GM20431 (cell line): ENCODE measurements at regions not wholly inside any gene's neighbourhood (a gene's known extent, or its start where the extent isn't known, plus 50 kb on each side); places are given as distances from the start of the nearest gene placed in this dataset.

ENCODE experiments used
- in situ Hi-C: fragments of 300-500 bp; cut with MseI, MboI; formaldehyde crosslinking; loops from one replicate; pipeline ENCODE4 v1.15.0; 2020; ENCODE audit warnings: low sequenced_read_pairs; ENCODE audit not compliant: unreplicated experiment

DNA sequence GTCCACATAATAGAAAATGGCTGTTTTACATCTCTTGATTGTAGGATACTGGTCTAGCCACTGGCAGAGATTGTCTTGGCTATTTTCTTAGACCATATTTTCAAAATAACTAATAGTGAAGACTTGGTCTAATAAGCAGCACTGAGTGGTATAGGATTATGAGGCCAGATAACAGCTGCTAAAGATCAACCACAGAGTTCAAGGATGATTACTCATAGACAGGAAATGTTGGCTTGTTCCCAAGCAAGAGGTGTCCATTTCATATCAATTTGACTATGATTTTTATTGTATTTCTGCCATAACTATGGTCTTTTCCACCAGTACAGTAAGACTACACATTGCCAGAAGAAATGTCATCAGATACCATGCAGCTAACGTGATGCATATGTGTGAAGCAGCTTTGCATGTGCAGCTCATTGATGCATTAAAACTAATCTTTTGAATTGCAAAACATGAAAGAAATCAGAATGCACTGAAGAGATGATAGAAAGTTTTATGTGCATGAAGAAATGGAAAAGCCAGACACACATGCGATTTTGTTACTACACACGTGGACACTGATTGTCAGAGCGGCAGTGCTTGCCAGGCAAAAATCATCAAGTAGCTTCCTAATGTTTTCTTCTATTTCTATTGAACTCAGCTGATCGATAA is 693.3 kb downstream of the CDH11 start:
- in situ Hi-C loops = no loop called here

DNA sequence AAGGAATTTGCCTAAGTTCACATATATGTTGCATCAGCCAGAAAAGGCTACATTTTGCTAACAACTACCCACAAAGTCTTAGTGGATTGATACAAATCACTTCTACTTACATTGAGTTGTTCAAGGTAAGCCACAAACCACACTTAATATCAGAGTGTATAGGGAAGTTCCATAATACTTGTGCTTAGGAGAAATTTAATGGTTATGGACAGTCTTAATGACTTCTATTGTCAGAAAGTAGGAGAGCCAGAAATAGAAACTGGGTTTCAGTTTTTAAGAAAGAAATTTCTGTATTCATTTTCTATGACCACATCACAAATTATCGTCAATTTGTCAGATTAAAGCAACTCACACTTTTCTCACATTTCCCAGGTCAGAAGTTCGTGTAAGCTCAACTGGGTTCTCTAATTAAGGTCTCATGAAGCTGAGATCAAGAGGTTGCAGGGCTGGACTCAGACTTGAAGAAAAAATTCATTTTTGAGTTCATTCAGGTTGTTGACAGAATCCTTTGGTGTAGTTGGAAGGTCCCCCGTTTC is 695.7 kb downstream of the CDH11 start:
- in situ Hi-C loops = no loop called here

DNA sequence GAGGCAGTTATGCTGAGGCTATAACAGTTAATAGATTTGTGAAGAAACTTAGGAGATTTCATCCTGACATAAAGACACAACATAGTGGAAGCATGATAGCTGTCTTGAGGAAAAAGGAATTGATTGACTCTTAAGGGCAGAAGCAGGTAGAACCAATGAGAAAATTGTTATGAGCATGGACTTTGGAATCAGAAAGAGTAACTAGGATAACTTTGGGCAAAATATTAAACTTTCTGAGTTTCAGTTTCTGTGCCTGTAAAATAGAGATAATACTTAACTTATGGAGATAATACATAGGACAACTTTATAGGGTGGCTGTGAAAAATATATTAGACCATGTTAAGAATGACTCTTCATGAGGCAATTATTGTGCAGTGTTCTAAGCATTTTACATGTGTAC is 696.5 kb downstream of the CDH11 start:
- in situ Hi-C loops = no loop called here

DNA sequence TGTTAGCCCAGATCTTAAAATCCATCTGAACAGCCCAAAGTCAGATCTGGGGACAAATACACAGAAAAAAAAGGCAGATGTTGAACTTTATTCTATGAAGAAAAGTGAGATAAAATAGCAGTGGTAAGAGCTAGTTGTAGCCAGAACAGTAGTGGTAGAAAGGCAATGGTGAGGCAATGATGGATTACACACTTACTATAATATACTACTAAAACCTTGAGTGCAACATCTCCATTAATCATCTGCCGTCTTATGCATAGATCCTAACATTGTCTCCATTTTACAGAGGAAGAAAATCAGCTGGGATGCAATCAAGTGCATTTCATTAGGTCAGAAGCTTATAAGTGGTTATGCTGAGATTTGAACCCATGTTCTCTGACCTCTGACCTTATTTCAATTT is 699.6 kb downstream of the CDH11 start:
- in situ Hi-C loops = no loop called here

DNA sequence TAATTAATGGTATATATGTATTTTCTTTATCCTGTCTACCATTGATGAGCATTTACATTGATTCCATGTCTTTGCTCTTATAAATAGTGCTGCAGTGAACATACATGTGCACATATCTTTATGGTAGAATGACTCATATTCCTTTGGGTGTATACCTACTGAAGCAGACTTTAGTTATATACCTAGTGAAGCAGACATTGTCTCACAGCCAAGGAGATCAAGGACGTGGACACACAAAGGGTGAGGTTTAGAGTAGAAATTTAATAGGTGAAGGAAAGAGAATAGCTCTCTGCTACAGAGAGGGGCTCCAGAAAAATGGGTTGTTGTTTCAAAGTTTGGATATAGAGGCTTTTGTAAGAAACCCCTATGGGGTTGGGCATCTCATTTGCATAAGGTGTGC is 700.3 kb downstream of the CDH11 start:
- in situ Hi-C loops = no loop called here

DNA sequence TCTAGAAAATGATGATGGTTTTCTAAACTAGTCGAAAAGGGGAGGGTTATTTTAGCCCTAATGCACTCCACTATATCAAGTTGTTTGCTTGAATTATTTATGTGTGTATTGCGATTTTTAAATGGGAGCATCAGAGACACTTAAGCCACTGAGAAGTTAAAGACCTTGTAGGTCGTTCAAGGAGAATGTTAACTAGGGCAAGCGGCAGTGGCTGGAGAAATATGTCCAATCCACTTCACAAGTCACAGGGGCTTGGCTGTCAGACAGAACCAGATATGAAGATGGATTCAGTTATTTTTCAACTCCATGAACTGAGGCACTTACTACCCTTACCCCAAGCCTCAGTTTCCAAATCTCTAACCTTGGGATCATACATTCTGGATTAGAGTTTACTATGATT is 702.0 kb downstream of the CDH11 start:
- in situ Hi-C loops = no loop called here

DNA sequence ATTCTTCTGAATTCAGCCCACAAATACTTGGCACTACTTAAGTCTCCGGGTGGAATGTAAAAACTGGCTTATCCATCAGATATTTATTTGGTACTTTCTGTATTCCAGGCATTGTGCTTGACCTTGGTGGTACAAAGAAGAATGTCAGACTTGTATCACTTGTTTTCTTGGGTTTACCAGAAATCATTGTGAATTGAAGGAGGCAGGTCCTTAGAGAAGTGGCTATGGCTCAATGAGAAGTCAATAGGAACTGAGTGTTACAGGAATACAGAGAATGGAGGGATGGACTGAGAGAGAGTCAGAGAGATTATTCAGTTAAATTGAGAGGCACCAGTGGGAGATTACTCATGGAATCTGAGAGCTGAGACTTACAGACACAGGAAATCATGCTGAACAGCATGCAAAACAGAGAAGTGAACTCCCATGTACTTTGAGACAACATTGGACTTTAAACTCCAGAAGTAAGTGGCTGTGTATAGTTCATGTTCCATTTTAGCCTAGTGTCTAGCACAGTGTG is 704.1 kb downstream of the CDH11 start:
- in situ Hi-C loops = no loop called here

DNA sequence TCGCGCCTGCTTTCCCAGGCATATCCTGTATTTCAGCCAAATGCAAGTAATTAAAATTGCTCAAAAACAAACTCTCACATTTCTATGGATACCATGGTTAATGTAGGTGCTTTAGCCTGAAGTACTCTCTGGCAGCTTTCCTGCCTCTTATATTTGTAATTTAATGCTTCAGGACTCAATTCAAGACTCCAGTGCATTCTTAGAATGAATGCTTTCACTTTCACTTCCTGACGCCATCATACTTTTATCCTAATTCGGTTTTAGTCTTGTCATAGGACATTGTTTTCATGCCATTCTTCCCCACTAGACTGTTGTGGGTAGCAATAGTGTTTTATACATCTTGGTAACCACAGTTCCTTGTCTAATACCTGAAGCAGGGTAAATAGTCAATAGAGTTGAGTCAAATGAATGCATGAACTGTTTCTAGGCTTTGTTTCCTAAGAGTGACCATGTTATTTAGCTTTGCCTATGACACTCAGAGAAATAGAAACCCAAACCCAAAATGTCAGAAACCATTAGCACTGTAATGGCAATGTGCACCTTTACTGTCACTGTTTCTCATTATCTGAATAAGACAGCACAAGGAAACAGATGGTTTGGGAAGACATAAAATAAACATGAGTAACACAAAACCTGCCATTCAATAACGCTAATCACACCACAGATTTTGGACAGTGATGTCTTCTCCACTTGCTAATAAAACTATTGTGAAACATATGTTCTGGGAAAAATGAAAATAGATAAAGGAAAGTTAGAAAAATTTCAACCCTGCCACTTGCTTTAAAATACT is 705.5 kb downstream of the CDH11 start:
- in situ Hi-C loops = no loop called here

DNA sequence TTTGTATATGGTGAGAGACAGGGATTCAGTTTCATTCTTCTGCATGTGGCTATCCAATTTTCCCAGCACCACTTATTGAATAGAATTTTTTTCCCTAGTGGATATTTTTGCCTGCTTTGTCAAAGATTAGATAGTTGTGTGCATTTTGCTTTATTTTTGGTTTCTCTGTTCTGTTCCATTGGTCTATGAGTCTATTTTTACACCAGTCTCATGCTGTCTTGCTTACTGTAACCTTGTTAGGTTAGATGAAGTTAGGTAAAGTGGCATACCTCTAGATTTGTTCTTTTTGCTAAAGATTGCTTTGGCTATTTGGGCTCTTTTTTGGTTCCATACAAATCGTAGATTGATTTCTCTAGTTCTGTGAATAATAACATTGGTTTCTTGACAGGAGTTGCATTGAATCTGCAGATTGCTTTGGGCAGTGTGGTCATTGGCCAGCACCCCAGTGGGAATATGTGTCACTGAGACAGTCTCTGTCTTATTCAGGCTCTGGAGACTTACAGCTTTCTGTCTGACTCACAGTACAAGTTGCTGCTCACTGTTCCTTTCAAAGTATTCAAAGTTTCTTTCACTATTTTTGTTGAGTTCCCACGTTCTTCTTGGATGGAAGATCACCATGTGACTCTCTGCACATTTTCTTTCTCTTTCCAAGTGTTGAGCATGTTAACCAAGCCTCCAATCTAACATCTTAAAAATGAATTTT is 709.1 kb downstream of the CDH11 start:
- in situ Hi-C loops = no loop called here

DNA sequence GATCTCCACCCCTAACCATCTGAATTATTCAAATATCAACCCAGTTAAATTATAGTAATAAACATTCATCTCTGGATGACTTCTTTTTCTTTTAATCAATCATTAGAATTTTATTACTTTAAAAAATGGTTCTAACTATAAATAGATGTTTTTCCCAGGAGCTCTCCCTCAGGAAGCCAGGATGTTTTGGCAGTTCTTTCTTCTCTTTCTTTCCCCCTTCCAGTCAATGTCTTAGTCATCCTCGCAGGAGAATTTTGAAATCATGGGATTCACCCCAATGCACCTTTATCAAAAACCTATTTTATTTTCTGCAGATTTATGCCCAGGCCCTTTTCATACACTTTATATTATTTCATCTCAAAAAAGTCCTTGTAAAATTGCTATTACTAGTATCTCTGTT is 711.6 kb downstream of the CDH11 start:
- in situ Hi-C loops = no loop called here

DNA sequence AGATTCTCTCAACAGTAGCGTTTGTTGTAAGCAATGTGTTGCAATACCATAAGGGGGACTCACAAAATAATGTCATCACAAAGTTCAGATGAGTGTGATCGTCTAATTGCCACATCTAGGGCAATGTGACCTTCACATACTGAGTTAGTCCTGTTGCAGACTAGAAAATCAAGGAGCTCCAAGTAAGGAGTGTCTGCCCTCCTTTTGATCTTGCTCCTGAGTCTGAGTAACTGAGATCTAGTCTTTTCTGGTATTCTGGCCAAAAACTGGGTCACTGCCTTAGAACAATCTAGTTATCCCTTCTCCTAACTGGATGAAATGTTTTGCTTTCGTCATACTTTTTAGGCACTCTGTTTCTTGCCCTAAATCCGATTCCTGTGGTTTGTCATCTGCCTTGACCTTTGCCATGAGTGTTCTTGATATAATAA is 712.1 kb downstream of the CDH11 start:
- in situ Hi-C loops = no loop called here

DNA sequence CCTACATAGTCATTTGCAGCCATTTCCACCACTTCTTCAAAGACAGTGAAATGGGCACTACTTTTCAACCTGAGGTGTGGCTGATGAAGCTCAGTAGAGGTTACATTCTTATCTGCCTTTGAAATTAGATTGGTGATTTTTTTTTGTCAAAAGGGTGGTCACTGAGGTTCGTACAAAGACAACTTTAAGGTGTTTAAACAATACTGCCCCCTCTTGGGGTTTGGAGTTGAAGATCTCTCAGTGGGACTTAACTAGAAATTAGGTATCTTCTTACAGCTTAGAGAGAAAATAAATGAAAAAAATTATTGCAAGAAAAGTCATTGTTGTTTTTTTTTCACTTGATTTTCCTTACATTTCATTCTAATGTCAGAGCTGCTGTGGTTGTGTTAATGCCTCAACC is 713.2 kb downstream of the CDH11 start:
- in situ Hi-C loops = no loop called here

DNA sequence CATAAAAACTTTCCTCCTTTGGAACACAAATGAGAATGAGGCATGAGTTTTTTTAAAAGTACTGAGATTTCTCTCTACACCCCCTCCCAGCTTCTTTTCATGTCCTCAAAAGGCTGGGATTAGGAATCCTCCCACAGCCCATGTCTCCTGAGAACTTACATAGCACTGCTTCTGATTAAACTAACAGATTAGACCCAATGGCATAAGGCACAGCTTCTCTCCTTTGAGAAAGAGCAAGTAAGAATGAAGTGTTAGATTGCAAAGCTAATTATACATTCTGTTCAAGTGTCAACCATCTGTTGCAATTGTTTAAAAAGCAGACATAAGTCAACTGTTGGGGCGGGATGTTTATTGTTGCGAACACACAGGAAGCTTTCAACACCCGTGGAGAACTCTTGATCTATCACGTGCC is 715.1 kb downstream of the CDH11 start:
- in situ Hi-C loops = no loop called here

DNA sequence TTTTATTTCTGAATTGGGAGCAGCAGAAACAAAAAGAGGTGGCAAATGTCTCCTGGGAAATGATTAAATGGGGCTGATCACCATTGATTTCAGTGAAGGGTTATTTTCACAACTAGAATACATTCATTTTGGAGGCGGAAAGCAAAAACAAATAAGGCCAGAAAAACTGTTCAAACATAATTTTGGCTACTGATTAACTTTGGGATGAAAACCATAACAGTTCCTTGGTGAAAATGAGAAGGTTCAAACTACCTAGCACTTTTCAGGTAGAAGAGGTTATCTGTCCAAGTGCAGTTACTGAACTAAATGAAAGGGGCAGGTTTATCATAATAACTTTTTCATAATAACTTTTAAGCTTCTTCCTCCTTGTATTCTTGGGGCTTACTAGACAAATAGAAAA is 718.5 kb downstream of the CDH11 start:
- in situ Hi-C loops = no loop called here

DNA sequence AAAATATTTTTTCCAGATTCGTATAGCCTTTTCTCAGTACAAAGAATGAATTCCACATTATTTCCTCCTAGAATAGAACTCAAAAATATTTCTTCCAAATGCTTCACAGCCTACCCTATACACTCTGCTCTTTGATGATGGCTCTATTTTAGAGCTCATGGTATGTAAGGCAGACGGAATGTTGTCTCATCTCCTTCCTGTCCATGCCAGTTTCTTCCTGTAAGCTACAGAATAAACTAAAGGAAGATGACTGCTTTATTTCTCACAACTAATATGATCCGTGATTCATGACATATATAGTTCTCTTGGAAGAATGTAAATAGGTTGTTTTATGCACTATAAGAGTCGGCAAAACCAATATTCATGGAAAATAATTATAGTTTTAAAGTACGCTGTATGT is 723.1 kb downstream of the CDH11 start:
- in situ Hi-C loops = no loop called here

DNA sequence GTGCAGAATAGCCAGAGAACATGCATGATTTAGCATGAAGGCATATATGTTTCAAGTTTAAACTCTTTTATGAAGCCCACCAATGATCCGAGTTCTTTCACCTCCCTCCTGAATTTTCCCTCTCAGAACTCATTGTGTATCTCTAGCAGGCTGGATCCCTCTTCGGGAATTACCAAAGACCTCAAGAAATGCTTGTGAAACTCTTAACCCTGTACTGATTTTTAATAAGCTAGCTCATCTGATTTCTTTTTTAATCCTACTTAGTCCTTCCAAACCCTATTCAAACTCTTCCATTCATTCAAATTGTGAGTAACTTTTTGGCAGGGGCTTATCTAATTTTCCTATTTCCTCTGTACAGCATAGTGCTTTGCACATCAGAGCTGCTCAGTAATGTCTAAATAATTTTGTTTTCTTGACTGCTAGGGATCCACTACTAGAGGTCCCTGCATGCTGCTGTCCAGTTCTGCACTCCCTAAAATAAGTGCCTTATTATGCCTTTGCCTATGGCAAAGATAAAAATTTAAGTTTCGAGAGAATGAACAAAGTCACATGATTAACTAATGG is 723.8 kb downstream of the CDH11 start:
- in situ Hi-C loops = no loop called here

DNA sequence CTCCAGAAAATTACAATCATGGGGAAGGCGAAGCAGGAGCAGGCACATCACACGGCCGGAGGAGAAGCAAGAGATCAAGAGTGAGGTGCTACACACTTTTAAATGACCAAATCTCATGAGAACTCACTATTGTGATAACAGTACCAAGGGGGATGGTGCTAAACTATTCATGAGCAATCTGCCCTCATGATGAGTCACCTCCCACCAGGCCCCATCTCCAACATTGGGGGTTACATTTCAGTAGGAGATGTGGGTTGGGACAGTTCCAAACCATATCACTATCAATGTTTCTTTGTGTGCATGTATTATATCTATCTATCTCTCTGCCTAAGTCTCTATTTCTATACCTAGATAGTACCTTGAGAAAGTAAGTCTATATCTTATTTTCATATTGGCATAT is 724.8 kb downstream of the CDH11 start:
- in situ Hi-C loops = no loop called here

DNA sequence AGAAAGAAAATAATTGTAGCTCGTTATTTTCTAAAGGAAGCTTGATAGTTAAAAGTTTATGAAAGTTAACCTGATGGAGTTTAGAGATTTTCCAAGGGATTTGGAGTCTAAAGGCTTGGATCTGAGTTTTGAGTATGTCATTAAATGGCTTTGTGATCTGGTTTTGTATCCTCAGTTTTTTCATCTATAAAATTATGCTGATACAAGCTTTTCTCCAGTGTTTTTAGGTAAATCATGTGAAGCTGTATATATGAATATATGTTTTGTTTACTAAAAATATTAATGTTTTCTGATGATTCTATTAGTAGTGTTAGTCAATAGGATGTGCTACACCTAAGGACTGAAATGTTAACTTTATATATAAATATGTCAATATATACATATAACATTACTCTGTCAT is 727.8 kb downstream of the CDH11 start:
- in situ Hi-C loops = no loop called here

DNA sequence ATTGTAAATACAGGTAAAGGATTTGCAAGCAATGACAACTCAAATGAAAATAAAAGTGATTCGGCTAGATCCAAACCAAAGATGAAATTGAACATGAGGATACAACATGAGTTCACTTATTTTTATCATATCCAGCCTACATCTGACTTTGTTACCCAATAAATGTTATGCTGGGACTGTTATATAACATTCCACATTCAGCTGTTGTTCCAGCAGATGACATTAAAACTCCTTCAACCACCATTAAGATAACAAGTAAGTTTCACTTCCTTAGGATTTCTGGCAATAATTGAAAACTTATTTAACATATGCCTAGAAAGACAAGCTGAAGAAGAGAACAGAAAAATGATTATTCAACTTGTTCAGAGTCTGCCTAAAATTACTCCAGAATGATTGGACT is 729.4 kb downstream of the CDH11 start:
- in situ Hi-C loops = no loop called here

DNA sequence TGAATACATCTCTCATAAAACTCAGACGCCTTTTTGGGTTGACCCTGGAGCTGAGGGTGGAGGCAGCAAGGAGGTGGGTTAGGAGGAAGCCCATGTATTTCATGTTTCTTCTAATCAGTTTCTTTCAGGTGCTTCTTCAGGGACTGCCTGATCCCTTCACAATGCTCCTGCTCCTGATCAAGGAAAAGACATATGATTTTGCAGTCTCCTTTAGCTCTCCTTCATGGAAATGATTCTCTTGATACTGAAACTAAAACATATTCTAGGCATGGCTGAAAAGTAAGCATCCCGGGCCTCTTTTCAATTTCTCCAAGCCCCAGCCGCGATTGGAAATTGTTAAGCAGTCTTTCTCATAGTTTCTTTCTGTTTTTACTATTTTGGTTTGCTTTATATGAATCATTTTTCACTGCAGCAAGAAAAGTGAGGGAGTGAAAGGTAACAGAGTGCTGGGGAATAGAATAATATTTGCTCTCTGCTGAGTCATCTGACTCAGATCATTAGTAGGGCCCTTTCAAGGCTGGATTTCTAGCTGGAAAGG is 730.7 kb downstream of the CDH11 start:
- in situ Hi-C loops = no loop called here
